ENCODE measurements at regions not wholly inside any gene's neighbourhood (a gene's known extent, or its start where the extent isn't known, plus 50 kb on each side); places are given as distances from the start of the nearest gene placed in this dataset.
A peak's percentile ranks its signal among the peaks of the same experiment; 100 is the strongest.

DNA sequence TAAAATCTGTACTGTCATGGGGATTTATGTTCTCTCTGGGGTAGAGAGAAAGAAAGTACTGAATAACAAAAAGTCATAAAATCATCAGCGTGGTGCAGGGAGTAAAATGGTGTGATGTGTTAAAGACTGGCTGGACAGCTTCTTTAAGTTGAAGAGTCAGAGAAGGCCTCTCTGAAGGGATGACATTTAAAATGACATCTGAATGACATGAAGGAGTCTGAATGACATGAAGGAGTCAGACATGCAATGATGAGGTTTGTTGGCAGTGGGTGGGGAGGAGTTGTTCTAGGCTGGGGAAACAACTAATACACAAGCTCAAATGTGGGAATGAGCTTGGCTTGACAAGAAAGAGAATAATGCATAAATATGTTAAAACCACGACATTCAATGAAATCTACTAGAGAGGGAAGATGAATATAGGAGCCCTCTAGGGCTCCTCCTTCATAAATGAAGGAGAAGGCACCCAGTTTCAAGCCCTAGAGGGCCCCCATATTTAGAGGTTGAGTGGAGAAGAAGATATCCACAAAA is 63.9 kb upstream of the KIT start:
- Histone ChIP-seq H3K9me1 (ENCODE audit: control insufficient read depth, insufficient read depth, low read length) (no peaks in the 10 kb centered on the region), H3K9me3 (replicated peaks; ENCODE audit: control insufficient read depth, insufficient read depth, low read depth, low read length) (no peaks in the 10 kb centered on the region), H3K36me3 (ENCODE audit: control insufficient read depth, insufficient read depth, low read length) (no peaks in the 10 kb centered on the region), H3K27me3 (ENCODE audit: control insufficient read depth in 2 of 2, insufficient read depth in 2 of 2, low read length in 2 of 2) (no peaks in the 10 kb centered on the region), H2AFZ (ENCODE audit: low read depth, low read length) (0 out of 2 replicates have a peak overlapping the region, but pooled peaks have one; percentile 9), H3K4me1 (replicated peaks in 1 of 2; ENCODE audit: control insufficient read depth in 2 of 2, insufficient read depth in 2 of 2, low read length in 2 of 2) (peaks cover 0 to 3% of the 10 kb centered on the region in 2 experiments; a peak in 3 of 5 replicates), H3K4me2 (ENCODE audit: insufficient read depth, low read length) (no peak overlapping the region), H4K20me1 (replicated peaks; ENCODE audit: control insufficient read depth, insufficient read depth, low read length) (no peaks in the 10 kb centered on the region), H3K27ac (ENCODE audit: extremely low read depth, low read depth, low read length) (no peak overlapping the region), H3K4me3 (no peak overlapping the region), H3K79me2 (ENCODE audit: control insufficient read depth, insufficient read depth, low read length) (no peaks in the 10 kb centered on the region), H3K9ac (ENCODE audit: insufficient read depth in 1 of 2, low read depth in 2 of 2, low read length in 2 of 2) (no peak overlapping the region)
- ATAC-seq: no peak
- ChIA-PET CTCF (ENCODE audit: low intra/inter-chr PET ratio) (no interaction called here), POLR2A (interaction anchor here (0.7 kb wide), 1 partner anchor 8 kb away, joined by 5 read pairs; no protein-coding TSS in a partner anchor)
- WGBS (ENCODE audit: insufficient coverage, low coverage, missing lambda C conversion rate): 70% methylated on average over 2 of the region's 2 CpGs
- no peak for DNase-seq (ENCODE audit: extremely low read depth in 1 of 4, low spot score in 3 of 4)
- TF ChIP-seq, protein P1, sequence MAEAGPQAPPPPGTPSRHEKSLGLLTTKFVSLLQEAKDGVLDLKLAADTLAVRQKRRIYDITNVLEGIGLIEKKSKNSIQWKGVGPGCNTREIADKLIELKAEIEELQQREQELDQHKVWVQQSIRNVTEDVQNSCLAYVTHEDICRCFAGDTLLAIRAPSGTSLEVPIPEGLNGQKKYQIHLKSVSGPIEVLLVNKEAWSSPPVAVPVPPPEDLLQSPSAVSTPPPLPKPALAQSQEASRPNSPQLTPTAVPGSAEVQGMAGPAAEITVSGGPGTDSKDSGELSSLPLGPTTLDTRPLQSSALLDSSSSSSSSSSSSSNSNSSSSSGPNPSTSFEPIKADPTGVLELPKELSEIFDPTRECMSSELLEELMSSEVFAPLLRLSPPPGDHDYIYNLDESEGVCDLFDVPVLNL (CRISPR knock-in tag; IDR thresholded peaks at IDR 0.05; ENCODE audit: low read depth): no peak
- TF ChIP-seq, protein P2, sequence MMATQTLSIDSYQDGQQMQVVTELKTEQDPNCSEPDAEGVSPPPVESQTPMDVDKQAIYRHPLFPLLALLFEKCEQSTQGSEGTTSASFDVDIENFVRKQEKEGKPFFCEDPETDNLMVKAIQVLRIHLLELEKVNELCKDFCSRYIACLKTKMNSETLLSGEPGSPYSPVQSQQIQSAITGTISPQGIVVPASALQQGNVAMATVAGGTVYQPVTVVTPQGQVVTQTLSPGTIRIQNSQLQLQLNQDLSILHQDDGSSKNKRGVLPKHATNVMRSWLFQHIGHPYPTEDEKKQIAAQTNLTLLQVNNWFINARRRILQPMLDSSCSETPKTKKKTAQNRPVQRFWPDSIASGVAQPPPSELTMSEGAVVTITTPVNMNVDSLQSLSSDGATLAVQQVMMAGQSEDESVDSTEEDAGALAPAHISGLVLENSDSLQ (IDR thresholded peaks at IDR 0.05): peak; percentile 53
- TF ChIP-seq MEIS2 (IDR thresholded peaks at IDR 0.05; ENCODE audit: partially characterized antibody): peak; percentile 47
- no peak for TF ChIP-seq TEAD2 (tag; IDR thresholded peaks at IDR 0.05)
- no peak for TF ChIP-seq SAFB2 (IDR thresholded peaks at IDR 0.05; ENCODE audit: borderline replicate concordance, low read depth, low read length, severe bottlenecking)
- TF ChIP-seq CBX2 (IDR thresholded peaks at IDR 0.05; ENCODE audit: insufficient read depth, low read length, poor library complexity, severe bottlenecking): no peak
- TF ChIP-seq NCOA4 (IDR thresholded peaks at IDR 0.05; ENCODE audit: partially characterized antibody): no peak
- no peak for TF ChIP-seq KHSRP (IDR thresholded peaks at IDR 0.05)
- TF ChIP-seq, protein P3, sequence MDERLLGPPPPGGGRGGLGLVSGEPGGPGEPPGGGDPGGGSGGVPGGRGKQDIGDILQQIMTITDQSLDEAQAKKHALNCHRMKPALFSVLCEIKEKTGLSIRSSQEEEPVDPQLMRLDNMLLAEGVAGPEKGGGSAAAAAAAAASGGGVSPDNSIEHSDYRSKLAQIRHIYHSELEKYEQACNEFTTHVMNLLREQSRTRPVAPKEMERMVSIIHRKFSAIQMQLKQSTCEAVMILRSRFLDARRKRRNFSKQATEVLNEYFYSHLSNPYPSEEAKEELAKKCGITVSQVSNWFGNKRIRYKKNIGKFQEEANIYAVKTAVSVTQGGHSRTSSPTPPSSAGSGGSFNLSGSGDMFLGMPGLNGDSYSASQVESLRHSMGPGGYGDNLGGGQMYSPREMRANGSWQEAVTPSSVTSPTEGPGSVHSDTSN (CRISPR knock-in tag; IDR thresholded peaks at IDR 0.05; ENCODE audit: low read depth): no peak
- TF ChIP-seq, protein P3 (tag; conservative IDR thresholded peaks at IDR 0.05; ENCODE audit: low read depth): 0 out of 2 replicates have a peak, but pooled peaks have one; percentile 19
- TF ChIP-seq, protein P4, sequence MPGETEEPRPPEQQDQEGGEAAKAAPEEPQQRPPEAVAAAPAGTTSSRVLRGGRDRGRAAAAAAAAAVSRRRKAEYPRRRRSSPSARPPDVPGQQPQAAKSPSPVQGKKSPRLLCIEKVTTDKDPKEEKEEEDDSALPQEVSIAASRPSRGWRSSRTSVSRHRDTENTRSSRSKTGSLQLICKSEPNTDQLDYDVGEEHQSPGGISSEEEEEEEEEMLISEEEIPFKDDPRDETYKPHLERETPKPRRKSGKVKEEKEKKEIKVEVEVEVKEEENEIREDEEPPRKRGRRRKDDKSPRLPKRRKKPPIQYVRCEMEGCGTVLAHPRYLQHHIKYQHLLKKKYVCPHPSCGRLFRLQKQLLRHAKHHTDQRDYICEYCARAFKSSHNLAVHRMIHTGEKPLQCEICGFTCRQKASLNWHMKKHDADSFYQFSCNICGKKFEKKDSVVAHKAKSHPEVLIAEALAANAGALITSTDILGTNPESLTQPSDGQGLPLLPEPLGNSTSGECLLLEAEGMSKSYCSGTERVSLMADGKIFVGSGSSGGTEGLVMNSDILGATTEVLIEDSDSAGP (CRISPR knock-in tag; IDR thresholded peaks at IDR 0.05): no peak
- no peak for TF ChIP-seq TARDBP (IDR thresholded peaks at IDR 0.05)
- intact Hi-C loops (cut with micrococcal nuclease): no loop called here
- in situ Hi-C loops (cut with MboI): no loop called here
- no TSS peak for BruUV-seq (replicated peaks)
- FAIRE-seq: no peak
